Fibroblast of pulmonary artery (primary cell): ENCODE measurements at regions not wholly inside any gene's neighbourhood (a gene's known extent, or its start where the extent isn't known, plus 50 kb on each side); places are given as distances from the start of the nearest gene placed in this dataset.

Experiments used
- DNase-seq: peaks from one replicate; pipeline ENCODE4 v3.0.0-alpha.2; 2010; ENCODE audit warnings: low read depth
- H3K4me3 ChIP-seq: replicated peaks from 2 replicates; pipeline ENCODE4 v1.5.1; 2011; ENCODE audit warnings: low read depth, mild to moderate bottlenecking, control low read depth, low read length, moderate library complexity
- TF ChIP-seq, protein P1 (sequence below): IDR thresholded peaks from 2 replicates; pipeline ENCODE4 v1.5.1; 2011; ENCODE audit warnings: mild to moderate bottlenecking, control low read depth, low read length, inconsistent platforms; ENCODE audit errors: missing control alignments

DNA sequence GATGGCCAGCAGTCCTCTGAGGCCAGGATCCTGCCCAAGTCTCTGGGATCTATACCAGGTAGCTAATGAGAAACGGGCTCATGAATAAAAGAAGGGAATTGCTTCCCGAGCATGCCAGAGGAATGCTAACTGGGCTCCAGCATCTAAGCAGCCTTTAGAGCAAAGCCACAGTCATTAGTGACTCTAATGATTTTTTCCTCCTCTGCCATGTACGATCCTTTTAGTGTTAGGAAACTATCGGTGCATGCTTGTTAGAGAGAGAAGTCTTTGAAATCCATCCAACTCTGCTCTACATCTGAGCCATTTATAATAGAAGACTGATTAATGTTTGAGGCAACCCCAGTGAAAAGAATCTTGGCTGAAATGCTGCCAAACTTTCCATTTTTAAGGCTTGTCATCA is 124.9 kb upstream of the TCERG1L start:
- no peak for DNase-seq
- TF ChIP-seq, protein P1, sequence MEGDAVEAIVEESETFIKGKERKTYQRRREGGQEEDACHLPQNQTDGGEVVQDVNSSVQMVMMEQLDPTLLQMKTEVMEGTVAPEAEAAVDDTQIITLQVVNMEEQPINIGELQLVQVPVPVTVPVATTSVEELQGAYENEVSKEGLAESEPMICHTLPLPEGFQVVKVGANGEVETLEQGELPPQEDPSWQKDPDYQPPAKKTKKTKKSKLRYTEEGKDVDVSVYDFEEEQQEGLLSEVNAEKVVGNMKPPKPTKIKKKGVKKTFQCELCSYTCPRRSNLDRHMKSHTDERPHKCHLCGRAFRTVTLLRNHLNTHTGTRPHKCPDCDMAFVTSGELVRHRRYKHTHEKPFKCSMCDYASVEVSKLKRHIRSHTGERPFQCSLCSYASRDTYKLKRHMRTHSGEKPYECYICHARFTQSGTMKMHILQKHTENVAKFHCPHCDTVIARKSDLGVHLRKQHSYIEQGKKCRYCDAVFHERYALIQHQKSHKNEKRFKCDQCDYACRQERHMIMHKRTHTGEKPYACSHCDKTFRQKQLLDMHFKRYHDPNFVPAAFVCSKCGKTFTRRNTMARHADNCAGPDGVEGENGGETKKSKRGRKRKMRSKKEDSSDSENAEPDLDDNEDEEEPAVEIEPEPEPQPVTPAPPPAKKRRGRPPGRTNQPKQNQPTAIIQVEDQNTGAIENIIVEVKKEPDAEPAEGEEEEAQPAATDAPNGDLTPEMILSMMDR = no peak
- no peak overlapping the region for H3K4me3 ChIP-seq

DNA sequence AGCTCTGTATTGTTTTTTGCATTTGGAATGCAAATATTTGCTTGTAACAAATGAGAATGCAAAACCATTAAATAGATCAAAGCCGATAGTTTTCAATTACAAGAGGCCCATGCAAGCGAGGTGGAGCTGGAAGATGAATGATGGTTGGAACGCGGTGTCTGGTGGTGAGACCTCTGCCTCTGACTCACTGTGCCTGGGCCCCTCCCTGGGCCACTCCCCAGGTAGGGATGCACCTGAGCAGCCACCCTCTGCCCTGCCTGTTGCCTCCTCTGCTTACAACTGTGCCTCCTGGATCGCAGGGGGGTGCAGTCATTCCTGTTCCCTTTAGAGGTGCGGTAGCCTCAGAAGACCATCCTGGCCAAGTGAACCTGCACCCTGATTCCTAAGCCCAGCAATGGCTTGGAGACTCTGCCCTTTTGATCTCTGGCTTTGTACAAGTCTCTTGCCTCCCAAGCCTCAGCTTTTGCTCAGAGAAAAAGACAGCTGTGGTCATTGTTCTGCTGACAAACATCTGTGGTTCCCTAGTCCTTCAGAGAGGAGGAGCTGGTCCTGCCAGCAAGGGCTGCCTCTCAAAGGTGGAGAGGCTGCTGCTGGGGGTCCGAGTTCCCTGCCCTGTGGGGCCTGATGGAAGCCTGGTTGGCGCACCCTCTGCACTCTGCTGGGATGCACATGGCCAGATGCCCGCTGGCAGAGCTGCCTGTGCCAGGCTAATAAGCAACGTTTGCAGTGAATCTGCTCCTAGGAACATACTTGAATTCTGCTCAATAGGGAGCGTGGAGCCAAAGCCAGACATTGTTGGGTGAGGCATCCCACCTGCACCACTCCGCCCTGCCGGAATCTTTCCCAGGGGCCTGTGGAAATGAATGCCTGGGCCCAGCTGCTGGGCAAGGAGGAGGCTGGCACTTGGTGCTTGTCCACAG is 126.3 kb upstream of the TCERG1L start:
- no peak overlapping the region for H3K4me3 ChIP-seq
- DNase-seq = no peak
- TF ChIP-seq, protein P1 = no peak

DNA sequence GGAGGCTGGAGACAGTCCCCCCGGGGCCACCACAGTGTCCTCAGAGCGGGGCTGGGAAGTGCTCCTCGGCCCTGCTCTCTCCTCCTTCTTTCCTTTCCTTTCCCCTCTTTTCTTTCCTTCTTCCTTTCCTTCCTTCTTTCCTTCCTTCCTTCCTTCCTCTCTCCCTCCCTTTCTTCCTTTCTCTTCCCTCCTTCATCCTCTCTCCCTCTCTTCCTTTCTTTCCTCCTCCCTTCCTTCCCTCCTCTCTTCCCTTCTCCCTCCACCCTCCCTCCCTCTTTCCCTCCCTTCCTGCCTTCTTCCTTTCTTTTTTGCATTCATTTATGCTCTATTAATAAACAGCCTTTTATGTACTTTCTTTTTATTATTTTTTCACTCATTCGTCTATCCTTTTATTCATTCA is 127.1 kb upstream of the TCERG1L start:
- no peak for DNase-seq
- no peak overlapping the region for H3K4me3 ChIP-seq
- TF ChIP-seq, protein P1 = no peak

DNA sequence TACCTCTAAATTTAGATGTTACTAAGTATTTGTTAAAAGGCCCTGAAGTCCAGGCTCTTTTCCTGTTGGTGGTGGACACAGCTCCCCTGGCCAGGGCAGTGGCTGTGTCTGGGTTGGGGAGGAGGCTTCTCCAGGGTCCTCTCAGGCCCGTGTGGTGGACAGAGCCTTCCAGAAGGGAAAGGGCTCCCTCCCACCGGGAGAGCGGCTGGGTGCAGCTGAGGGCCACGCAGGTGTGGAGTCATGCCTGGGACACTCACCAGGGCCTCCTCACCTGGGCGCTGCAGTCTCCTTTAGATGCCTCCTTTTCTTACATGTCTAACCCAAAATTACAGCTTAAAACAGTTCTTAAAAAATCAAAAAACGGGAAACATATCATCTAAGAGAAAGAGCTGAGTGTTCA is 128.2 kb upstream of the TCERG1L start:
- DNase-seq = no peak
- H3K4me3 ChIP-seq = no peak overlapping the region
- TF ChIP-seq, protein P1 = no peak

DNA sequence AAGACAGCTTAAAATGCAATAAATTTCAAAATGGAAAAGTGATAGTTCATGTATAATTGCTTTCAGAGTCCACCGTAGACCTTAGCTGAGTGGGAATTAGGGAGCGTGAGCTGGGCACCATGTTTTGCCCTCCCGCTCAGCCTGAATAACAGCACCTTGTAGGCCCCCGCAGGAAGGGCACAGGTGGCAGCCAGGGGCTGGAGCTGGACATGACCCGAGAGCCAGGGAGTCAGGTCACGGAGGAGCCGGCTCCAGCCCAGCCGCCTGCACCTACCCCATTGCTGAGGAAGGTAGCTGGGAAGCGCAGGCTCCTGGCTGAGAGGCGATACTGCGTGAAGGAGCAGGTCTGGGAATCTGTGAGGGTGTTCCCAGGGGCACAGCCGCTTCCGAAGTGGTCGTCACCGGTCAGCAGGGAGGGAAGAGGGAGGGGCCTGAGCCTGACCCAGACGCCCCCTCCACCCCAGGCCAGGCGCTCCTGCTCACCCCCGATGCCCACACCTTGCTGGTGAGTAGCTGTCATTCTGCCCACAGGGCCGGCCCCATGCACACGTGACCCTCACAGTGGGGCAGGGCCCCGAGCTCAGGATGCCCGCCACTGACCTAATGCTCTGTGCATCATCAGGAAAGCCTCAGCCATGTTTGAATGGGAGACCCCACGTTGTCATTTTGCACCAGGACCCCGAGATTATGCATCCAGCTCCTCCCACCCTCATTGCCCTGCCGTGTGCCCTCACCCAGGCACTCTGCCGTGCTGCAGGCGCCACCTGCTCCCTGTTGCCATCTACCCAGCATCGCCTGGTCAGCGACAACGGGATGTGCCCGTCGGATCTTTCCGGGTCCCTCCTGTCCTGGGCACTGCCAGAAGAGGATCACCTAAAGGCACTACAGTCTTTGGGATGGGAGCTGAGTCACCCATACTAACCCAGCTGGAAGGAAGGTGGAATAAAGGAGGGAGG is 129.2 kb upstream of the TCERG1L start:
- H3K4me3 ChIP-seq = no peak overlapping the region
- DNase-seq = no peak
- TF ChIP-seq, protein P1 = no peak

DNA sequence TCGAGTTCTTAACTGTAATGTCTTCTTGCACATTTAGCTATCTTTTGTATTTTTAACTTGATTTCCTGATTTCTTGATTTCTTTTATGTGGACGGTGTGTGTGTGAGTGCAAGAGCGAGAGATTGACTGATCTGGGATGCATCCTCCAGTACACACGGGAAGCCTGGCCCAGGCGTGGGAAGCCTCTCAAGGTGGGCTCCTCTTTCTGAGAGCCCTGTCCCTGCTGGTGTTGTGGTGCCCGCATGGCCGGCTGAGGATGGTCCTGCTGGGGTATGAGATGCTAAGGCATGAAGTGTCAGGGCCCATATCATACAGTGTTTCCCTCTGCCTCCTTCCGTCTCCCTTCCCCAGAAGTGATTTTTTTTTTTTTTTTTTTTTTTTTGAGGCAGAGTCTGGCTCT is 130.8 kb upstream of the TCERG1L start:
- no peak overlapping the region for H3K4me3 ChIP-seq
- TF ChIP-seq, protein P1 = no peak
- DNase-seq = no peak
